HG03060 (cell line): ENCODE measurements at regions not wholly inside any gene's neighbourhood (a gene's known extent, or its start where the extent isn't known, plus 50 kb on each side); places are given as distances from the start of the nearest gene placed in this dataset.
"Not testable (repeated sequence)": the region's sequence is repeated elsewhere in the genome, so short reads cannot be mapped to it uniquely, and the experiment has no call there.

Source experiments
- ATAC-seq: cut with Tn5 transposase; IDR thresholded peaks from one replicate; pipeline ENCODE4 v1.9.1; 2021; ENCODE audit warnings: low read depth, moderate number of reproducible peaks; ENCODE audit not compliant: unreplicated experiment

DNA sequence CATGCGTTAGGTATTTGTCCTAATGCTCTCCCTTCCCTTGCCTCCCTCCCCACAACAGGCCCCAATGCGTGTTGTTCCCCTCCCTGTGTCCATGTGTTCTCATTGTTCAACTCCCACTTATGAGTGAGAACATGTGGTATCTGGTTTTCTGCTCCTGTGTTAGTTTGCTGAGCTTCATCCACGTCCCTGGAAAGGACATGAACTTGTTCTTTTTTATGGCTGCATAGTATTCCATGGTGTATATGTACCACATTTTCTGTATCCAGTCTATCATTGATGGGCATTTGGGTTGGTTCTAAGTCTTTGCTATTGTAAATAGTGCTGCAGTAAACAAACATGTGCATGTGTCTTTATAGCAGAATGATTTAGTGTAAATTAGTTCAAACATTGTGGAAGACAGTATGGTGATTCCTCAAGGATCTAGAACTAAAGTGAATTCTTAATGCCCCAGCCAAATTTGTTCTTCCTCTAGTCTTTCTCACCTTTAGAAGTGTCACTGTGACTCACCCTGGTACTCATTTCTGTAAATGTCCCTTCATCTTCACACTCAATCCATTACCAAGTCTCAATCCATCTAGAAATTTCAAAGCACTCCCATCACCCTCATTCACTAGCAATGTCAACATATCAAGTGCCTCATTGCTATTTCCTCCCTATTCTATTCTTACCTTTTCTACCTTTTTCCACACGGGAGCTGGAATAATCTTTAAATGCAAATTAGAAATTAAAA is 123.9 kb downstream of the MREG start:
- ATAC-seq, result not testable (repeated sequence)

DNA sequence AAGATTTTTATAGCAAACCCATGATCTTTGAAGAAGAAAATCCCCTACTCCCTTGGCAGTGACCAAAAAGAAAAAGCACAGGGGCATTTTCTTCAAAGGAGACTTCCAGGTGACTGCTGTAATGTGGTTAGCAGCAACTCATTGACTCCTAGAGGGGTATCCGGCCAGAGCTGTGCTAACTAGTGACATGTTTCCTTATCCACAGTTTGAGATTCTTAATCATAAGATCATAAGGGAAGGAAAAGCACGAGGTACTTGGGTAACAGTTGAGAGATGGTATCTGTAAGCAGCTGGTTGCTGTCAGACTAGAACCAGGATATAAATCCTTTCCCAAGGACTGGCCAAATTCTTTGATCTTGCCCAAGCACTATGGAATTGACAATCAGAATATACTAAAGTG is 124.7 kb downstream of the MREG start:
- no peak for ATAC-seq

DNA sequence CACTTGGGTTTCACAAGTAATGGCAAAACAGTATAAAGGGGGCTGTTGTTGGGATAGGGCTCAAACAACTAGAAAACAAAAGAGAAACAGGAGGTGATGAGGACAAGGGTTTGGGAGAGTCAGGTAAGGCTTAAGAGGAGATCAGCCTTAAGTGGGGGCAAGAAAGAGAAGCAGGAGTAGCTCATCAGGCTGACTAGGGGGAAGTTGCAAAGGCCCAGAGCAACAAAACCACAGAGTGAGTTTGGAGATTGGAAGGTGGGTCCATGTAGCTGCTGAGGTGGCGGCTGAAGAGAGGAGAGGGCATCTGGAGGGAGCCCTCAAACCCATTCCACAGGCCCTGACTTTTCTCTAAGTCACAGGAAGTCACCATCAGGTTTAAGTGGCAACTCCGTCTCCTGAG is 126.0 kb downstream of the MREG start:
- no peak for ATAC-seq

DNA sequence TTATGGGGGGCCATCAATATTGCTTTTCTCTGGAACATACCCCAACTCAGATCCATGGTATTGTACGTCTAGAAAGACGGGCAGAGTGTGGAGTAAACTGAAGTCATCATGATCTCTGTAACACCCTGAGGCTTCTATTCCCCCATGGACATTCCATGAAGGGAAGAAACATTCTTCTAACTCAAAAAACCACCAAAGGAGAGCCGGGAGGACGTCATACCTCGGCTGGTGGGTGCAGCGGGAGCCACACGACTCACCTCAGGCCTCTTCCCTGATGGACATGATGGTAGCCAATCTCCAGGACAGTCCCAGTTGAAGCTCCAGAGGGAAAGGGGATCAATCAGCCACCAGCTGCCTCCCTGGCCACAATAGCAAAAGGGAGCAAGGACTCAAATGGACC is 127.3 kb downstream of the MREG start:
- no peak for ATAC-seq

DNA sequence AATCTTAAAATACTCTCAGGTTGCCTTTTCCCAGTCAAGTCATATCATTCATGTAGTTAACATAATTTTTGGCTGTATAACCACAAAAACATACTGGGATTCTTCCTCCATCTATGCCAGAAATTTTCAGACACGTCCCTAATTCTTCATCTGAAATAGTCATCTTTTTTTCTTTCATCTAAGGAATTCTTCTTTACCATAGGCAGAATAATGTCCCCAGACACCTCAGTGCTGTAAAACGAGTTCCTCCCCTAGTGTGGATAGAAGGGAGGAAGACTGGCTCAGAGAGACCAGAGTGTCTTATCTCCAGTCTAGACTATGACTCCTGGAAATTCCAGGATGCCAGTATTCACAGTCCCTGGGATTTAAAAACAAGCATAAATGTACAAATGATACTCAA is 127.8 kb downstream of the MREG start:
- no peak for ATAC-seq

DNA sequence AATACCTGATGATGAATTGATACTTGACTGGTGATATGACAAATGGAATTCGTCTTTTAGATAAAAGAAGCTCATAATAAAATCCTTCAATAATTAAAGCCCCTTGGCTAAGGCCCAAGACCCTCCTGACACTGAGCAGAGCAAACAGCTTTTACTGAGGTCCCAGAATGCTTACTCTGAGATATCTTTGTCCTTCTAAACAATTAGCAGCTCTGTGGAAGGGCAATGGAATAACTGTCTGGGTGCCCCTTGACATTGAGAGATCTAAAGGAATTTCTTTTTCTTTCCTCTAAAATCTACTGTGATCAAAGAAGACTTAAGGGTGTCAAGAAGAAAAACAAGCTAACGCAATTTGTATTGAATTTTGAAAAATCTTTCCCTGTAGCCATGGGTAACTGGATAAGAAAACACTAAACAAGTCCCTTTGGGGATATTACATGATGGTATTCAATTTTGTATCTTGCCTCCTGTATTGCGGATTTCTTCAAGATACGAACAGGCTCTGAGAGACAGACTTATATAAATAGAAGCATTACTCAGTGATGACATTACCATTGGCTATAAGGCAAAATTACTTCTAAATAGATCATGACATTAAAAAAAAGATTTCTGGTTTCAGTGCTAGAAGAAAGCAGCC is 128.8 kb downstream of the MREG start:
- no peak for ATAC-seq

DNA sequence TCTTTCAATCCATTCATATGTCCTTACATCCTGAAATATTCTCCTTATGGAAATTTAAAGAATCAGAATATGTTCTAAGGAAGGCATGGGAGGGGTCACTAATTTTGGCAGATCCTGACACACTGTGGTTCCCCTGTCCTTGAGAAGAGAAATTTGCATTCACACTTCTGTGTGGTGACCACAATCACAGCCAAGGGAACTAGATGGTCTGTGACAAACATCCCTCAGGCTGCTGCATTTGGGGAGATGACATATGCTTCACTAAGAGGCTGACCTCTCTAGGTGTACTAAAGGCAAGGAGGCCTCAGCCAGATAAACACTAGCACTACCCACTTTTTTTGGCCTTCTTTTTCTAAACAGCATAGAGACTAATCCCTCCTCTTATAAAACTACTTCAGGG is 129.6 kb downstream of the MREG start:
- ATAC-seq, result peak; percentile 71

DNA sequence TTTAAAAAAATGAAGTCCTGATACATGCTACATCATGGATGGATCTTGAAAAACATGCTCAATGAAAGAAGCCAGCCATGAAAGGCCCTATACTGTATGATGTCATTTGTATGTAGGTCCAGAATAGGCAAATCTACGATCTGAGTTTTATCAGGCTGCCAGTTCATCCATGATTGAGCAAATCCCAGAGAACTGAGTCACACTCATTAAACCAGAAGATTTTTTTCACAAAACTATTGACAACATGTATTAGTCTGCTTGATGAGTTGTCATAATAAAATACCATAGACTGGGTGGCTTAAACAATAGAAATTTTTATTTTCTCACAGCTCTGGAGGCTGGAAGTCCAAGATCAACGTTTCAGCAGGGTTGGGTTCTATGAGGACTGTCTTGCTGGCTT is 130.7 kb downstream of the MREG start:
- ATAC-seq, result no peak

DNA sequence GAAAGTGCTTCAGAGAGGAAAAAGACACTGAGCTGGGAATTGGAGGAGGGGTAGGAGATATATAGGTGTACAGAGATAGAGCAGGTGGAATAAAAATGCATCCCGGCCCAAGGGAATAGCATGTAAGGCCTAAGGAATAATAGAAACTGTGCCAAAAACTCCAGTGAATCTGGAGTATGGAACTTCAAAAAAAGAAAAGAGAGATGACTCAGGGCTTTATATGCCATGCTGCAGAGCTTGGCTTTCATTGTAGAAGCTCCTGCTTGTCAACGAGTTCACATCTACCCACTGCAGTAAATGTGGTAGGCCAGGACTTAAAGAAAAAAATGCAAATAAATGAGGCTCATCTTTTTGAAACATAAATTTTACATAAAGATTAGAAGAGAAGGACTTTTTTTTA is 131.8 kb downstream of the MREG start:
- no peak for ATAC-seq

DNA sequence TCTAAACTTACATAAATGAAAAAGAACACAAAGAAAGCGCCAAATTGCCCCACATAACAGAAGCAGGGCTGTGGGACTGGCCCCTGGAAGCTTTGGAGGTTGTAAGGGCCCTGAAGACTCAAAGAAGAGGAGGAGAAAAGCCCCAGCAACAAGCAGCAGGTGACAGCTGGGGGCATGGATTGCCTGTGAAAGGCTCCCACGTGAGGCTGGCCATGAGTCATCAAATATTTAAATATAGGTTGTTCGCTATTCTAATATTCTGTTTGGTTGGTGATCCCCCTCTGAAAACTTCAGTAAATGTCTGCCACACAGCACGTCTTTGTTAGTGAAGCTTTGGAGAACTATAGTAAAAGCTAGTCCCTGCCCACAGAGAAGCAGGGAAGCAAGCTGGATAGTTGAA is 132.4 kb downstream of the MREG start:
- peak; percentile 57 for ATAC-seq

DNA sequence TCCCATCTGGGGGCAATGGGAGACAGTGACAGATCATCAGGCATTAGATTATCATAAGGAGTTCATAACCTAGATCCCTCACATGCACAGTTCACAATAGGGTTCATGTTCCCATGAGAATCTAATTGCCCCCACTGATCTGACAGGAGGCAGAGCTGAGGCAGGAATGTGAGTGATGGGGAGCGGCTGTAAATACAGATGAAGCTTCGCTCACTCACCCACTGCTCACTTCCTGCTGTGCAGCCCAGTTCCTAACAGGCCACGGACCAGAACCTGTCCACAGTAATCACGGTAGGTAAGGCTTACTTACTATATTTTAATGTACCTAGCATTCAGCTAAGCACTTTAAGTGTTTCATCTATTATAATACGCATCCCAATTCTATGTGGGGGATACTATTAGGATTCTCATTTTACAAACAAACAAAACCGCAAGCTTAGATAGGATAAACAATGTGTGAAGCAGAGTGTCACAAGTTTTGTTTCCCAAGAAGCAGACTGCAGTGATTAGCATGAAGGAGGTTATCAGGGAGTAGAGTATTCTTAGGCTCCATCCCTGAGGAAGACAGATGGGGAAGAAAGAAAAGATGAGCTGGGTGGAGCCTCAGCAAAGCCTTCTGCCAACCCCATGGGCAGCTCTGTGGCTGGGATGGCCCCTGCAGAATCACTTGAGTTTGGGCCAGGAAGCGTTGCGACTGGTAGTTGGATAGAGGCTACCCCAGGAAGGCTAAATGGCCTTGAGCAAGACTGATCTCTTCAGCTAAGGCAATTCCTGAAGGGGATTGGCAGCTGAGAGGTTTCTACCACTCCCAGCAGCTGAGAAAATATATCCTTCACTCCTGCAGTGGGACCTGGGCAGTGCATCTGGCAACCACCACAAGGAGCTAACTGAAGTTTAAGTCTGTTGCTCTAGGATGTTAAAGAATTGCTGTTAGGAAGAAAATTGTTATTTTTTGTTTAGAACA is 133.1 kb downstream of the MREG start:
- no peak for ATAC-seq

DNA sequence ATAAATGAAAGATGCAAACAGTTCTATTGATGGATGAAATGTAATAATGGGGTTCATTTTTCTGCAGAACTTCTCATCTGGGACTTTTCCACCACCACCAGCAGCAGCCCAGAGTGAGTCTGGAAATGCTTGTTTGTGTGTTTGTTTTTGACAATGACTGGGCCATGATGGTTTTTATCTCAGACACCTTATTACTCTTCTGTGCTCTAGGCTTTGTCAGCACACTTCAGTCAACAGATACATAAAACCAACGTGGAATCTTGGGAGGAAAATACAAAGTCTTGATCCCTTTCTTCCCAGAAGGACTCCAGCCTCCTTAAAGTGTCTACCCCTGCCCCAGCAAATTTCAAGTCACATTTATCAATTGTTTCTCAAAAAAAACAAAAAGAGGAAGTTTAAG is 134.0 kb downstream of the MREG start:
- no peak for ATAC-seq

DNA sequence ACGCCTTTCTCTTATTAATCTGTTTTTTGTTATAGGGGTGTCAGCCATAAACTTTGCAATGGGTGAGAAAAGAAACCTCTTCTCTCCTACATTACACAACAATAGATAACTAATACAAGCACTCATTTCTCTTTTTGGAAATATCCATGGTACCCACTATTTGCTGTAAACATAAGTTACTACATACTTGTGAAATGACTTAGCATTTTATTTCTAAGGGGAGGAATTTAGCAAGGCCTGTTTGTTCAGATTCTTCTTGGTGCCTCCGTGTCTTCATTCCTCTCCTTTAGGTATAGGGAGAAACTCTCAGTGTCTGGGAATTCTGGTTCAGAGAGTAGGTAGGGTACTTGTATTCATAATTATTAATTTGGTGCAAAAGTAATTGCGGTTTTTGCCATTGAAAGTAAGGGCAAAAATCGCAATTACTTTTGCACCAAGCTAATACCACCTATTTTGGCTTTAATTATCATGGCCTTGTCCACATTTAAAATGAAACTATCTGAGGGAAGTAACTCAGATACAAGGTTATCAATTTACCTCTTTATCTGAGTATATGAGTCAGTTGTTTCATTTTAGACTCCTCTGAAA is 134.8 kb downstream of the MREG start:
- ATAC-seq, result no peak

DNA sequence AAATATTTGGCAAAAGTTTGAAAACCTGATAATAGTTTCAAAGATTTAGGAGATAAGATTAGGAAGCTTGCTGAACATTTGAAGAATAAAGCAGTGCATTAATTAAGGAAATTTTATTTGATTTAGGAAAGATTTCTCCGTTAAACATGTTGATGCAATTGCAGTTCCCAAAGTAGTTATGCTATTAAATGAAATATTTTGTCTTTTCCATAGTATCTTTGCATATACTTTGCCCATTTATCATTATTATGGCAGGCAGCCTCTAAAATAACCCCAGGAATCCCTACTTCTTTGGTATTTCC is 136.5 kb downstream of the MREG start:
- no peak for ATAC-seq

DNA sequence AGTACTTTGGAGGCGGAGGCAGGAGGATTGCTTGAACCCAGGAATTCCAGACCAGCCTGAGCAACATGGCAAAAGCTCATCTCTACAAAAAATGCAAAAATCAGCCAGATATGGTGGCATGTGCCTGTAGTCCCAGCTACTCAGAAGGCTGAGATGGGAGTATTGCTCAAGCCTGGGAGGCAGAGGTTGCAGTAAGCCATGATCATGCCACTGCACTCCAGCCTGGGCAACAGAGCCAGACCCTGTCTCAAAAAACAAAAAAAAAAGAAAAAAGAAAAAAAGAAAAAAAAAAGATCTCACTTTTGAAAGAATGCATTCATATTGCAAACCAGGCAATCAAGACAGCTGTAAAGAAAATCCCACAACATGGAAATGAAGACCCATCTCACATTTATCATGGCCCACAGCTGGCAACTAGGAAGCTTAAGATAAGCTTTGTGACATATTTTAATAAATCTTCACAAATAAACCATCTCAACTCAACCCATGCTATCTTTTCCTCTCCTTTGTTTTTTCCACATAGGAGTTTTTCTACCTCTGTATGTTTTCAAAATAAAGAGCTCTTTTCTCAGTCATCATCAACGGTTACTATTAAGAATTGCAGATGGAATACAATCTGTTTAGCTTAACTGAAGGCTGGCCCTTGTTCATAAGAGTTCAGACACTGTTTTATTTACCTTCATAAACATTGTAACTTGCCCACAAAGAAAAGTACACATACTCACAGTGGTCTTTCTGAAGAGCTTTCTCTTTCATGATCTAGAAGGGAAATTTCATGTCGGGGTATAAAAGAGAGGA is 137.0 kb downstream of the MREG start:
- ATAC-seq, result no peak

DNA sequence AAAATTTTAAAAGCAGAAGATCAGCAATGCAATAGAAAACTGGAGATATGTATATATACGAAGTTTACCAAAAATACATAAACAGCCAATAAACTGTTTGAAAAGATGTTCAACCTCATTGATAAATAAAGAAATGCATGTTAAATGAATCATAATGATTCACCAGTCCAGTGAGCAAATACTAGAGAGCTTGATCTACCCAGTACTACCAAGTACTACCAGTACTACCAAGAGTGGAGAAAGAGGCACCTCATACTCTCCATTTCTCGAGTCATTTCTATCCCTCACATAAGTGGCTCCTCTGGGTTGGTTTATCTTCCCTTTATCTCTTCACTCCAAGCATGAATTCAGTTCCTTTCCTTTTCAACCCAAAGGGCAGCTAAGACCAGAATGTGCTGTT is 138.9 kb downstream of the MREG start:
- ATAC-seq, result no peak

DNA sequence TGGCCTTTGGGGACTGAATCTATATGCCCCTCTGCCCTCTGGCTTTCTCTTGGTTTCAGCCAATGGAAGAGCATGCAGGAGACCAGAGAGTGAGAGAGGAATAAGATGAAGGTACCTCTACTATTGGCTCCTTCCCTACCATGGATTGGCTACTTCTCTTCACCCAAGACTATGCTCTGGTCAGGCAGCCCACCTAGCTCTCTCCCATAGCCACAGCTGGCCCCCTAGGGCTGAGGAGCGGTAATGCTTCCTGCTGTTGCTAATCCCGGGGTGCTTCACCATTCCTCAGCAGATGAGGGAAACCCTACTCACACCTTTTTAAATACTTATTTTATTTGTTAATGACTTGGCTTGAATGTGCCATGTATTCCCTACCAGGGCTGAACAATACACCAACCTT is 142.4 kb downstream of the MREG start:
- ATAC-seq, result no peak

DNA sequence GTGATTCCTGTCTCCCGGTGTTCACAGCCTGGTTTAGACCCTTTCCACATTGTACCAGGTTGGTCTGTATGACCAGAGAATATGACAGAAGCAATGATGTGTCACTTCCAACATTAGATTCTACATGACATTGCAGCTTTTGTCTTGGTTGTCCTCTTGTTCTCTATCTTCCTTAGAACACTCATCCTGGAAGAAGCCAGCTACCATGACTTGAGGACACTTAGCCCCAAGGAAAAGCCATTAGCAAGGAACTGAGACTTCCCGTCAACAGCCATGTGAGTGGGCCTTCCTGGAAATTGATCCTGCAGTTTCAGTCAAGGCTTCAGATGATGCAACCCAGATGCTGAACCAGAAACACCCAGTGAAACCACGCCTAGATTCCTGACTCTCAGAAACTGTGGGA is 143.3 kb downstream of the MREG start:
- ATAC-seq, result no peak

DNA sequence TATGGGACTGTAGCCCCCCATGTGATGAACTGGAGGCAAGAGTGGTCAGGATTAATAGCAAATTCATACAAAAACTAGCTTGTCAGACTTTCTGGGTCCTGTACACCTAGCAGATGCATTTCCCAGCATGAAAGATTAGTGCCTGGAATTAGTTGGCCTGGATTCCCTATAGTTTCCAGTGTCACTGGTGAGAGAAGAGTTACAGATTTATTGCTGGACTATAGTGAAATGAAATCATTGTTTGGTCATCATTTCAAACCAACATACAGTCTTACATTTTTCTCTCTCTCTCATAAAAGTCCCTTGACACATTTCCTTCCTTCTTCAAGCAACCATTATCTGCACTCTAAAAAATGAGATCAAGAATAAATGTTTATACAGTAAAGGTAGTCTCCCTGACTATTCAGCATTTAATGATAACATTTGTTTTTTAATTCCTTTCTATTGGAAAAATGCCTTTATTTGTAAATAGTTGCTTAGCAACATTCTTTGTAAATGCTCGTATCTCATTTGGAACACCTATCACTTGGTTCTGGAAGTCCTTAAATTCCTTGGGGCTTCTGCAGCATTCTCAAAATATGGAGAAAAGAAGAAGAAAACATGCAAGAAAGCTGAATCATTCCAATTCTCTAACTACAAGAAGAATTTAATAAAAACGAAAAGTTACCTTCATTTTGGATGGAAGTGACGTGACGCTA is 144.4 kb downstream of the MREG start:
- no peak for ATAC-seq

DNA sequence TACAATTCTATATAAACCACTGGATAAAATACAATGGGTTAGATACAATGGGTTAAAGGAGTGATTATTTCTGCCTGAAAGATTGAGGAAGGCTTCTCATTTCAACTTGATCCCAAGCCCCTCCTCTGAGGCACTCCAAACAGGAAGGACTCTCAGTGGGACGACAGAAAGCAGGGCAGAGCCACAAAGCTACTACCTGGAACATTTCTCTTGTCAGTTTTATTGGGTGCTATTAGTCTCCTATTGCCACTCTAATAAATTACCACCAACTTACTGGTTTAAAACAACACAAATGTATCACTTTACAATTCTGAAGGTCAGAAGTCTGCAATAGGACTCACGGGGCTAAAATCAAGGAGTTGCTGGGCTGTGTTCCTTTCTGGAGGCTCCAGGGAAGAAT is 146.7 kb downstream of the MREG start:
- no peak for ATAC-seq
